ENCODE measurements at regions not wholly inside any gene's neighbourhood (a gene's known extent, or its start where the extent isn't known, plus 50 kb on each side); places are given as distances from the start of the nearest gene placed in this dataset.

GRCh38 chr22:19596680-19597398 lies 72.6 kb upstream of the CLDN5 start:
- Histone ChIP-seq H3K27me3 (ENCODE audit: insufficient read depth, low read length) (no peaks in the 10 kb centered on the region), H3K27ac (ENCODE audit: low read depth, low read length) (no peak overlapping the region), H3K4me2 (ENCODE audit: low read length) (no peak overlapping the region), H3K9ac (ENCODE audit: low read length) (no peak overlapping the region), H2AFZ (ENCODE audit: low read depth, low read length, poor library complexity, severe bottlenecking) (no peak overlapping the region), H3K4me3 (replicated peaks in 1 of 2; ENCODE audit: low read depth in 1 of 2, low read length in 2 of 2) (no peak overlapping the region), H3K36me3 (ENCODE audit: control insufficient read depth in 1 of 2, insufficient read depth in 2 of 2, low read length in 2 of 2) (no peaks in the 10 kb centered on the region), H3K4me1 (ENCODE audit: control insufficient read depth in 1 of 2, insufficient read depth in 2 of 2, low read length in 2 of 2) (peaks cover 0 to 6% of the 10 kb centered on the region in 2 experiments; a peak in 1 of 4 replicates), H3K9me3 (ENCODE audit: control insufficient read depth in 1 of 2, insufficient read depth in 1 of 2, low read depth in 1 of 2, low read length in 2 of 2) (no peaks in the 10 kb centered on the region), H3K9me2 (ENCODE audit: insufficient read depth) (no peaks in the 10 kb centered on the region), H3K79me2 (ENCODE audit: insufficient read depth, low read length) (no peaks in the 10 kb centered on the region), H4K20me1 (ENCODE audit: insufficient read depth) (no peaks in the 10 kb centered on the region)
- ChIA-PET CTCF (no interaction called here), RAD21 (ENCODE audit: low non-redundant PET in 1 of 2, low total read pairs in 2 of 2, uncharacterized antibody in 2 of 2, unreplicated experiment in 2 of 2) (no interaction called here), POLR2A (no interaction called here)
- BruUV-seq (replicated peaks) = no TSS peak
- no peak for DNase-seq (ENCODE audit: low read depth, low spot score)
- no peak for TF ChIP-seq EZH2 (IDR thresholded peaks at IDR 0.05)
- intact Hi-C loops (cut with micrococcal nuclease) = no loop called here
- no peak for ATAC-seq

GRCh38 chr22:19597399-19597735 lies 73.2 kb upstream of the CLDN5 start:
- H3K79me2 ChIP-seq (ENCODE audit: insufficient read depth, low read length) = no peaks in the 10 kb centered on the region
- CTCF ChIA-PET = no interaction called here
- TF ChIP-seq TCF7L2 (IDR thresholded peaks at IDR 0.05; ENCODE audit: borderline replicate concordance, extremely low read depth, insufficient read depth, insufficient read length) = no peak
- TF ChIP-seq CEBPB (IDR thresholded peaks at IDR 0.05; ENCODE audit: low read depth) = no peak
- TF ChIP-seq EZH2 (IDR thresholded peaks at IDR 0.05) = no peak
- no peak for TF ChIP-seq REST (IDR thresholded peaks at IDR 0.05; ENCODE audit: low read depth)
- TF ChIP-seq RAD21 (IDR thresholded peaks at IDR 0.05; ENCODE audit: low read depth) = no peak
- TF ChIP-seq CBX3 (IDR thresholded peaks at IDR 0.05; ENCODE audit: low read depth) = no peak
- no peak for TF ChIP-seq JUND (IDR thresholded peaks at IDR 0.05)
- no peak for TF ChIP-seq EGR1 (IDR thresholded peaks at IDR 0.05; ENCODE audit: low read depth)
- TF ChIP-seq SIN3A (IDR thresholded peaks at IDR 0.05; ENCODE audit: low read depth) = no peak
- TF ChIP-seq EZH2phosphoT487 (IDR thresholded peaks at IDR 0.05; ENCODE audit: borderline replicate concordance) = no peak
- no peak for TF ChIP-seq SP1 (IDR thresholded peaks at IDR 0.05; ENCODE audit: low read depth)
- no peak for TF ChIP-seq POLR2AphosphoS5 (IDR thresholded peaks at IDR 0.05; ENCODE audit: low read depth, low read length)
- no peak for TF ChIP-seq CTCF (IDR thresholded peaks at IDR 0.05 in 2 of 3, conservative IDR thresholded peaks at IDR 0.05 in 1 of 3; ENCODE audit: borderline replicate concordance in 1 of 3, insufficient read depth in 1 of 3, low read depth in 2 of 3, low read length in 2 of 3)
- no peak for TF ChIP-seq FOSL1 (IDR thresholded peaks at IDR 0.05; ENCODE audit: low read depth)
- no peak for TF ChIP-seq ATF3 (IDR thresholded peaks at IDR 0.05)
- no peak for TF ChIP-seq ZNF274 (IDR thresholded peaks at IDR 0.05; ENCODE audit: low read depth, low read length)
- TF ChIP-seq ELF1 (IDR thresholded peaks at IDR 0.05; ENCODE audit: borderline replicate concordance, low read depth) = no peak

More at GRCh38 chr22:19597399-19597735, 73.2 kb upstream of the CLDN5 start:
- H3K36me3 ChIP-seq (ENCODE audit: control insufficient read depth in 1 of 2, insufficient read depth in 2 of 2, low read length in 2 of 2) = no peaks in the 10 kb centered on the region
- BruUV-seq (replicated peaks) = no TSS peak
- H3K9me3 ChIP-seq (ENCODE audit: control insufficient read depth in 1 of 2, insufficient read depth in 1 of 2, low read depth in 1 of 2, low read length in 2 of 2) = no peaks in the 10 kb centered on the region
- intact Hi-C loops (cut with micrococcal nuclease) = no loop called here
- no peaks in the 10 kb centered on the region for H3K27me3 ChIP-seq (ENCODE audit: insufficient read depth, low read length)
- RAD21 ChIA-PET (ENCODE audit: low non-redundant PET in 1 of 2, low total read pairs in 2 of 2, uncharacterized antibody in 2 of 2, unreplicated experiment in 2 of 2) = no interaction called here
- DNase-seq (ENCODE audit: low read depth, low spot score) (no peak), ATAC-seq (no peak)
- no peak overlapping the region for H3K4me2 ChIP-seq (ENCODE audit: low read length)
- no peaks in the 10 kb centered on the region for H4K20me1 ChIP-seq (ENCODE audit: insufficient read depth)
- POLR2A ChIA-PET = no interaction called here
- no peak overlapping the region for H2AFZ ChIP-seq (ENCODE audit: low read depth, low read length, poor library complexity, severe bottlenecking)
- H3K4me1 ChIP-seq (ENCODE audit: control insufficient read depth in 1 of 2, insufficient read depth in 2 of 2, low read length in 2 of 2) = peaks cover 0 to 6% of the 10 kb centered on the region in 2 experiments; a peak in 1 of 4 replicates
- H3K4me3 ChIP-seq (replicated peaks in 1 of 2; ENCODE audit: low read depth in 1 of 2, low read length in 2 of 2) = no peak overlapping the region
- no peak overlapping the region for H3K27ac ChIP-seq (ENCODE audit: low read depth, low read length)
- H3K9ac ChIP-seq (ENCODE audit: low read length) = no peak overlapping the region
- H3K9me2 ChIP-seq (ENCODE audit: insufficient read depth) = no peaks in the 10 kb centered on the region
